Transverse colon (tissue), 4 donors: ENCODE measurements at regions not wholly inside any gene's neighbourhood (a gene's known extent, or its start where the extent isn't known, plus 50 kb on each side); places are given as distances from the start of the nearest gene placed in this dataset.

Experiments
- DNase-seq: peaks from one replicate; pipeline ENCODE4 v3.0.0-alpha.2; 2019
- H3K27ac ChIP-seq, 4 donors: fragments of 200-600 bp; sonication (generic); 2 replicates each; pipeline ENCODE4 v1.5.1; 2016 to 2018; ENCODE audit warnings: inconsistent platforms in 4 of 4
- H3K27me3 ChIP-seq: fragments of 200-600 bp; sonication (generic); 2 replicates; pipeline ENCODE4 v1.5.1; 2017; ENCODE audit warnings: inconsistent platforms
- H3K36me3 ChIP-seq, 4 donors: fragments of 200-600 bp; sonication (generic); 2 replicates each; pipeline ENCODE4 v1.5.1; 2017 to 2019; ENCODE audit warnings: inconsistent platforms in 4 of 4
- H3K4me1 ChIP-seq, 4 donors: fragments of 200-600 bp; sonication (generic); 2 replicates each; pipeline ENCODE4 v1.5.1; 2017 to 2020; ENCODE audit warnings: inconsistent platforms in 4 of 4
- H3K4me3 ChIP-seq, 4 donors: fragments of 200-600 bp; sonication (generic); 1 replicate in 1 of 4; 2 replicates in 3 of 4; pipeline versions ENCODE4 v1.5.1 to v1.6.1; 2017 to 2019; ENCODE audit warnings: inconsistent platforms in 4 of 4
- H3K9me3 ChIP-seq, 2 donors: fragments of 200-600 bp; sonication (generic); 2 replicates each; pipeline ENCODE4 v1.5.1; 2017 to 2019; ENCODE audit warnings: inconsistent platforms in 2 of 2
- EP300 ChIP-seq: sonication (generic); formaldehyde crosslinking; IDR thresholded peaks from one replicate; pipeline ENCODE4 v1.6.1; 2017; ENCODE audit warnings: antibody characterized with exemption, low read depth
- POLR2A ChIP-seq: fragments of 450-650 bp; IDR thresholded peaks from one replicate; pipeline ENCODE4 v1.6.1; 2016; ENCODE audit warnings: antibody characterized with exemption, mild to moderate bottlenecking, moderate library complexity
- POLR2AphosphoS5 ChIP-seq, 3 donors: sonication (generic); formaldehyde crosslinking; IDR thresholded peaks; one replicate each; pipeline ENCODE4 v1.6.1; 2016; ENCODE audit warnings: antibody characterized with exemption in 3 of 3
- WGBS, 2 donors: methylation state at CpG; one replicate each; pipeline ENCODE4 v1.1.5; 2018; ENCODE audit warnings: low coverage in 1 of 2; 5-methylcytosine and 5-hydroxymethylcytosine counted together
- in situ Hi-C, 4 donors: fragments of 200-750 bp; cut with MboI; loops; one replicate each; pipeline versions ENCODE4 v1.15.0 to v1.15.1; 2017; ENCODE audit warnings: low sequenced_read_pairs in 3 of 4, low pct_ligation_motif_present in 1 of 4, low pct_unique_long_range_greater_than_20kb in 1 of 4
- intact Hi-C: fragments of 100-400 bp; cut with DNase I; formaldehyde crosslinking; loops from one replicate; pipeline ENCODE4 v1.15.1; 2023; ENCODE audit warnings: low total_unique reads
- TF ChIP-seq, protein P1 (sequence below), 5 experiments: fragments of 200-600 bp in 3 of 5; fragments of 450-650 bp in 2 of 5; sonication (generic) in 3 of 5; IDR thresholded peaks; 1 replicate in 2 of 5; 2 replicates in 3 of 5; pipeline ENCODE4 v1.5.1; 2016 to 2017; ENCODE audit warnings: antibody characterized with exemption in 5 of 5, inconsistent platforms in 3 of 5, mild to moderate bottlenecking in 2 of 5, moderate library complexity in 1 of 5

DNA sequence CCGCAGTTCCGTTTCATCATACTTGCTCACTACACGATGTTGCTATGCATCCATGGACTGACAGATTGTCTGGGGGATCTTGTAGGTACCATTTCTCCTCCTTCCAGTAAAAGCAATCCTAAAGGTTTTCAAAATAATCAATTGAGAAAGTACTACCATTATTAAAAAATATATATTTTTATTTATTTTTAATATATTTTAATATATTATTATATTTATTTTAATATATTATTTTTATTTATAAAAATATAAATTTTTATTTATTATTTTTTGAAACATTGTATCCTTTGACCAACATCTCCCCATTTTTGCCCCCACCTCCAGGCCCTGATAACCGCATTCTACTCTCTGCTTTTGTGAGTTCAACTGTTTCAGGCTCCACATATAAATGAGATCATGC lies 237.6 kb upstream of the IRX4 start:
- DNase-seq, result no peak
- WGBS, 2 donors, result 86% methylated on average over 4 of the region's 4 CpGs
- H3K4me1 ChIP-seq, result no peaks in the 10 kb centered on the region
- in situ Hi-C loops, result no loop called here
- H3K27ac ChIP-seq, result no peak overlapping the region
- H3K36me3 ChIP-seq, result no peaks in the 10 kb centered on the region
- H3K9me3 ChIP-seq, result no peaks in the 10 kb centered on the region
- no peak overlapping the region for H3K4me3 ChIP-seq
- TF ChIP-seq, protein P1, sequence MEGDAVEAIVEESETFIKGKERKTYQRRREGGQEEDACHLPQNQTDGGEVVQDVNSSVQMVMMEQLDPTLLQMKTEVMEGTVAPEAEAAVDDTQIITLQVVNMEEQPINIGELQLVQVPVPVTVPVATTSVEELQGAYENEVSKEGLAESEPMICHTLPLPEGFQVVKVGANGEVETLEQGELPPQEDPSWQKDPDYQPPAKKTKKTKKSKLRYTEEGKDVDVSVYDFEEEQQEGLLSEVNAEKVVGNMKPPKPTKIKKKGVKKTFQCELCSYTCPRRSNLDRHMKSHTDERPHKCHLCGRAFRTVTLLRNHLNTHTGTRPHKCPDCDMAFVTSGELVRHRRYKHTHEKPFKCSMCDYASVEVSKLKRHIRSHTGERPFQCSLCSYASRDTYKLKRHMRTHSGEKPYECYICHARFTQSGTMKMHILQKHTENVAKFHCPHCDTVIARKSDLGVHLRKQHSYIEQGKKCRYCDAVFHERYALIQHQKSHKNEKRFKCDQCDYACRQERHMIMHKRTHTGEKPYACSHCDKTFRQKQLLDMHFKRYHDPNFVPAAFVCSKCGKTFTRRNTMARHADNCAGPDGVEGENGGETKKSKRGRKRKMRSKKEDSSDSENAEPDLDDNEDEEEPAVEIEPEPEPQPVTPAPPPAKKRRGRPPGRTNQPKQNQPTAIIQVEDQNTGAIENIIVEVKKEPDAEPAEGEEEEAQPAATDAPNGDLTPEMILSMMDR (IDR thresholded peaks at IDR 0.05), result no peak
- no peak for TF ChIP-seq EP300
- TF ChIP-seq POLR2A, result no peak
- TF ChIP-seq POLR2AphosphoS5 (IDR thresholded peaks at IDR 0.05), result no peak
- H3K27me3 ChIP-seq, result no peaks in the 10 kb centered on the region
- intact Hi-C loops, result no loop called here

DNA sequence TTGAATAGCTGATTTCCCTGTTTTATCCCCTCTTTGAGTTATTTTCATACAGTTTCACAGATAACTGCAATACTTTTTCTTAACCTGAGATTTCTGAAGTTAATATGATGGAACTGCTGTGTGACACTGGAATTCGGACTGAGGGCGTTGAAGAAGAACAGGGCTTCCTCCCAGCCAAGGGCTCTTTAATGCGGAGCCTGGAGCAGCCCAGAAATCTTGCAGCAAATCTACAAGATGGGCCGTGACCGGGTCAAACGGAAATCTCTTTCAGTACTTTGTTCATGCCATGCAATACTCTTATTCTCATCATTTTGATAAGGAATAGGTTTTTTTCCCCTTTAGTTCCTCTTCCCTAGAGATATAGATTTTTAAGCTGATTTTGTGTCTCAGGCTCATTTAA lies 236.8 kb upstream of the IRX4 start:
- no peak overlapping the region for H3K27ac ChIP-seq
- H3K4me1 ChIP-seq, result no peaks in the 10 kb centered on the region
- intact Hi-C loops, result no loop called here
- WGBS, 2 donors, result 56 to 75% methylated on average over 6 of the region's 6 CpGs
- TF ChIP-seq EP300 (no peak), POLR2AphosphoS5 (IDR thresholded peaks at IDR 0.05) (no peak), POLR2A (no peak)
- TF ChIP-seq, protein P1 (IDR thresholded peaks at IDR 0.05), result no peak
- no peak overlapping the region for H3K4me3 ChIP-seq
- no peak for DNase-seq
- H3K9me3 ChIP-seq, result no peaks in the 10 kb centered on the region
- no peaks in the 10 kb centered on the region for H3K36me3 ChIP-seq
- in situ Hi-C loops, result no loop called here
- no peaks in the 10 kb centered on the region for H3K27me3 ChIP-seq

DNA sequence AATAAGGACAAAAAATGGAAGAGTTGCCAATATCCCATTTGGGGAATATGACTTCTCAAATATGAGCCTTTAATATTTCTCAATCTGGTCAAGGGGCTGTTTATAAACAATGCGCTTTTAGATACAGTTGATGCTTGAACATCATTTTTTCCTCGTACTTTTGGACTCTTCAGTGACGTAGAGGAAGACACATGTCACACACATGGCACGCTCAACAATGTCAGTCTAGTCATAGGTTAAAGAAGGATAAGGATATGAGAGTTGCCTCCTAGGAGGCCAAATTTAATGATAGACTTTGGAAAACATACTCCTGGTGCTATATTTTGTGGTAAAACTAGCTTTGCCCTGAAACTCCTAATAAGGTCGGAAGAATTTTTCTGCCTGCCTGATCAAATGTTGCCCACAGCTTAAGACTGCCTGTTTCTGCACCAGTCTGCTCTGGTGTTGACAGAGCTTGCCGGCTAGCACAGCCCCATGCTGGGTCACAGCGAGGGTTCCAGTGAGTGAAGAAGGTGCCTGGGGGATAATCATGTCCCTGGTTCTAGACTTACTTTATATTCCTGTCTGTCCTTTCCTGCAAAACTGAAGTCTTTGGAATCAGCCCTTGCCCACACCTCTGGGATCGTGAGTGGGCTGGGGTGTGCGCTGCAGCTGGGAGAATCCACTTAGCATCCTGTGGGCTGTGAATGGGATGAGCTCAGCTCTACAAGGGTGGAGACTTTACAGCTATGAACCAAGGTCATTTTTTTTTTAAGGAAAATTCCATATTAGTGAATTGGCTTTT lies 230.8 kb upstream of the IRX4 start:
- intact Hi-C loops, result no loop called here
- Histone ChIP-seq H3K36me3 (no peaks in the 10 kb centered on the region), H3K27me3 (no peaks in the 10 kb centered on the region), H3K4me1 (no peaks in the 10 kb centered on the region), H3K4me3 (no peak overlapping the region), H3K9me3 (no peaks in the 10 kb centered on the region), H3K27ac (no peak overlapping the region)
- 74 to 88% methylated on average over 4 to 9 of the region's 9 CpGs for WGBS, 2 donors
- in situ Hi-C loops, result no loop called here
- TF ChIP-seq, protein P1 (IDR thresholded peaks at IDR 0.05), result no peak
- TF ChIP-seq POLR2A, result no peak
- no peak for TF ChIP-seq EP300
- TF ChIP-seq POLR2AphosphoS5 (IDR thresholded peaks at IDR 0.05), result no peak
- DNase-seq, result no peak

DNA sequence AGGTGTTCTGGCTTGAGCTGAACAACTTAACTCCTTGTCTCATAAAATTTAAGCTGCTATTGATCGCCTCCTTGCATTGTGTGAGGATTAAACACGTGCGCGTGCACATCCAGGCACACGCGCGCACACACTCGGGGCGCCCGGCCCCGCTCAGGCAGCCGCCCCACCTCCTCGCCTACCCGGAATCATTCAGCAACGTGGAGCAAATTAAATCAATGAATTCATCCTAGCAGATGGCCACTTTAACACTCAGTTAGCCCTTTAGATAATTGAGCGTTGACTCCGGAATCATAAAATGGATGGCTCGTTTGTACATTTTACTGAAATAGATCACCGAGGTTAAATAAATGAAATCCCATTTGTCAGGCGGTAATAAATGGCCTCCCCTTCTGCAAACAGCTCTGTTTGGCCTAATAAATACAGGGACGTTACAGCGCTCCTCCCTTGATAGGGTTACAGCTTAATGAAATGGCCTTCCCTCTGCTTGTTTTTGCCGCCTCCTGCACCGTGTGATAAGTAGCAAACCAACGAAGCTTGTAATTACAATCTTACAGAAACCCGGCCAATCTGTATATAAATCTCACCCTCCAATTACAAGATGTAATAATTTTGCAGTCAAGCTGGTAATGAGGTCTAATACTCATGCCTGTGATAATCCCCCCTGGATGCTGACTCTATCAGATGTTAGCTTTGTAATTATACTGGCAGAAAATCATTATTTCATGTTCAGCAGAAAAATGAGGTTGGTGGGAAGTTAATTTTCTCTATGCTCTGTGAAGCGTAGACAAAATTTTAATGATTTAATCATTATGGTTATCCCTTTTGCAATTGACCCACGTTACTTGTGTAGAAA lies 229.7 kb upstream of the IRX4 start:
- DNase-seq, result no peak
- in situ Hi-C loops (no loop called here), intact Hi-C loops (no loop called here)
- Histone ChIP-seq H3K9me3 (no peaks in the 10 kb centered on the region), H3K27me3 (no peaks in the 10 kb centered on the region), H3K36me3 (no peaks in the 10 kb centered on the region), H3K4me3 (no peak overlapping the region), H3K27ac (no peak overlapping the region), H3K4me1 (no peaks in the 10 kb centered on the region)
- TF ChIP-seq EP300, result no peak
- no peak for TF ChIP-seq POLR2A
- TF ChIP-seq POLR2AphosphoS5 (IDR thresholded peaks at IDR 0.05), result no peak
- TF ChIP-seq, protein P1 (IDR thresholded peaks at IDR 0.05), result no peak
- 64 to 67% methylated on average over 6 to 28 of the region's 28 CpGs for WGBS, 2 donors
